H1 (cell line): ENCODE measurements at regions not wholly inside any gene's neighbourhood (a gene's known extent, or its start where the extent isn't known, plus 50 kb on each side); places are given as distances from the start of the nearest gene placed in this dataset.

ENCODE experiments used
- CTCF ChIA-PET: fragments of 300-600 bp; sonication (Branson Sonifier 250); formaldehyde crosslinking; loops from one replicate; lab custom pipeline; 2021; ENCODE audit not compliant: partially characterized antibody; lab: Charles Lee
- POLR2A ChIA-PET: fragments of 300-600 bp; sonication (Branson Sonifier 250); formaldehyde crosslinking; loops from one replicate; lab custom pipeline; 2021; ENCODE audit warnings: inconsistent platforms; ENCODE audit not compliant: partially characterized antibody; lab: Charles Lee
- DNase-seq, 2 experiments: peaks; one replicate each; pipeline versions ENCODE4 v3.0.0 to v3.0.0-alpha.2; 2010 to 2022; ENCODE audit warnings: low spot score in 2 of 2, low read depth in 1 of 2, mixed read lengths in 1 of 2
- FAIRE-seq: peaks from 2 replicates; lab custom pipeline; 2011; peaks lifted over from hg19 to GRCh38; lab: Jason Lieb, UNC
- H2AFZ ChIP-seq: 2 replicates; pipeline ENCODE4 v1.8.1; 2012; ENCODE audit warnings: low read length, inconsistent platforms
- H2AK5ac ChIP-seq: 2 replicates; pipeline ENCODE4 v1.6.1; 2013; ENCODE audit warnings: low read depth, low read length
- H2BK120ac ChIP-seq: replicated peaks from 2 replicates; pipeline ENCODE3; 2013; ENCODE audit warnings: low read depth, low read length, inconsistent platforms
- H2BK12ac ChIP-seq: 2 replicates; pipeline ENCODE4 v1.6.1; 2013; ENCODE audit warnings: low read depth, low read length
- H2BK15ac ChIP-seq: 2 replicates; pipeline ENCODE4 v1.6.1; 2013; ENCODE audit warnings: low read length
- H2BK20ac ChIP-seq: 2 replicates; pipeline ENCODE4 v1.6.1; 2013; ENCODE audit warnings: low read length
- H2BK5ac ChIP-seq: 2 replicates; pipeline ENCODE4 v1.6.1; 2013; ENCODE audit warnings: low read depth, low read length
- H3K14ac ChIP-seq: 2 replicates; pipeline ENCODE4 v1.6.1; 2013; ENCODE audit warnings: inconsistent platforms; ENCODE audit not compliant: insufficient read length
- H3K18ac ChIP-seq: 2 replicates; pipeline ENCODE4 v1.6.1; 2013; ENCODE audit warnings: low read length; ENCODE audit errors: extremely low read depth
- H3K23ac ChIP-seq: 2 replicates; pipeline ENCODE4 v1.6.1; 2013; ENCODE audit warnings: inconsistent platforms; ENCODE audit not compliant: insufficient read length
- H3K23me2 ChIP-seq: 2 replicates; pipeline ENCODE4 v1.6.1; 2013; ENCODE audit warnings: low read depth, low read length
- H3K27ac ChIP-seq: 2 replicates; pipeline ENCODE4 v1.6.1; 2011; ENCODE audit warnings: low read depth, low read length, inconsistent platforms
- H3K27me3 ChIP-seq, 4 experiments: replicated peaks in 1 of 4; 1 replicate in 1 of 4; 2 replicates in 3 of 4; pipeline versions ENCODE4 v1.6.1 to v1.8.1; 2011 to 2013; ENCODE audit warnings: low read length in 3 of 4, mild to moderate bottlenecking in 3 of 4, inconsistent platforms in 2 of 4, mixed read lengths in 2 of 4, moderate library complexity in 1 of 4; ENCODE audit not compliant: control insufficient read depth in 3 of 4, insufficient read depth in 3 of 4; ENCODE audit errors: extremely low read depth in 1 of 4
- H3K36me3 ChIP-seq, 4 experiments: 2 replicates each; pipeline versions ENCODE4 v1.6.1 to v1.8.1; 2011 to 2013; ENCODE audit warnings: mild to moderate bottlenecking in 4 of 4, low read length in 3 of 4, moderate library complexity in 2 of 4, control low read depth in 1 of 4, inconsistent platforms in 1 of 4; ENCODE audit not compliant: insufficient read depth in 4 of 4, control insufficient read depth in 2 of 4
- H3K4ac ChIP-seq: replicated peaks from 2 replicates; pipeline ENCODE3; 2013; ENCODE audit warnings: low read length, low read depth, mixed read lengths, inconsistent platforms; ENCODE audit not compliant: insufficient read length
- H3K4me1 ChIP-seq, 4 experiments: replicated peaks in 1 of 4; 1 replicate in 1 of 4; 2 replicates in 3 of 4; pipeline versions ENCODE4 v1.6.1 to v1.8.1; 2011 to 2013; ENCODE audit warnings: low read length in 3 of 4, inconsistent platforms in 2 of 4, mixed read lengths in 1 of 4; ENCODE audit not compliant: insufficient read depth in 4 of 4, control insufficient read depth in 3 of 4
- H3K4me2 ChIP-seq, 2 experiments: 2 replicates each; pipeline versions ENCODE4 v1.6.1 to v1.8.1; 2011 to 2013; ENCODE audit warnings: low read depth in 2 of 2, low read length in 2 of 2, control low read depth in 1 of 2, inconsistent platforms in 1 of 2, mild to moderate bottlenecking in 1 of 2; ENCODE audit not compliant: insufficient read depth in 1 of 2
- H3K4me3 ChIP-seq, 4 experiments: fragments of 200-600, 300-600 bp in 1 of 4; sonication (generic), shearing (Covaris generic), sonication (Bioruptor Twin) in 1 of 4; 2 replicates each; pipeline versions ENCODE4 v1.5.1 to v1.8.1; 2011 to 2016; ENCODE audit warnings: low read length in 4 of 4, low read depth in 3 of 4, control low read depth in 2 of 4, inconsistent platforms in 2 of 4, mild to moderate bottlenecking in 2 of 4, mixed read lengths in 1 of 4, moderate library complexity in 1 of 4; ENCODE audit not compliant: insufficient read depth in 2 of 4; ENCODE audit errors: extremely low read depth in 1 of 4
- H3K56ac ChIP-seq: replicated peaks from 2 replicates; pipeline ENCODE3; 2013; ENCODE audit warnings: low read depth, mild to moderate bottlenecking, mixed read lengths, low read length, inconsistent platforms; ENCODE audit not compliant: insufficient read length
- H3K79me1 ChIP-seq: 2 replicates; pipeline ENCODE4 v1.6.1; 2013; ENCODE audit warnings: low read depth, low read length, control low read depth
- H3K79me2 ChIP-seq, 2 experiments: 2 replicates each; pipeline versions ENCODE4 v1.6.1 to v1.8.1; 2012 to 2013; ENCODE audit warnings: low read length in 2 of 2, mild to moderate bottlenecking in 2 of 2, inconsistent platforms in 1 of 2; ENCODE audit not compliant: insufficient read depth in 2 of 2, control insufficient read depth in 1 of 2
- H3K9ac ChIP-seq, 4 experiments: replicated peaks in 1 of 4; 1 replicate in 1 of 4; 2 replicates in 3 of 4; pipeline versions ENCODE4 v1.6.1 to v1.8.1; 2011 to 2013; ENCODE audit warnings: low read depth in 3 of 4, low read length in 3 of 4, control low read depth in 2 of 4, mild to moderate bottlenecking in 2 of 4, moderate library complexity in 2 of 4, inconsistent platforms in 1 of 4; ENCODE audit errors: extremely low read depth in 1 of 4
- H3K9me3 ChIP-seq, 2 experiments: 2 replicates each; pipeline versions ENCODE4 v1.6.1 to v1.8.1; 2012 to 2013; ENCODE audit warnings: mild to moderate bottlenecking in 2 of 2, moderate library complexity in 2 of 2, control low read depth in 1 of 2, inconsistent platforms in 1 of 2, low read depth in 1 of 2, low read length in 1 of 2, mixed read lengths in 1 of 2; ENCODE audit not compliant: insufficient read depth in 2 of 2
- H4K20me1 ChIP-seq, 2 experiments: replicated peaks in 1 of 2; 2 replicates each; pipeline versions ENCODE3 to v1.8.1; 2011 to 2013; ENCODE audit warnings: inconsistent platforms in 2 of 2, low read length in 2 of 2, mild to moderate bottlenecking in 1 of 2; ENCODE audit not compliant: insufficient read depth in 2 of 2, control insufficient read depth in 1 of 2
- H4K5ac ChIP-seq: 2 replicates; pipeline ENCODE4 v1.6.1; 2013; ENCODE audit warnings: low read length, low read depth, mixed read lengths, inconsistent platforms; ENCODE audit not compliant: insufficient read length
- H4K8ac ChIP-seq: 2 replicates; pipeline ENCODE4 v1.8.0; 2013; ENCODE audit warnings: mild to moderate bottlenecking, moderate library complexity, low read length, inconsistent platforms; ENCODE audit not compliant: insufficient read depth; ENCODE audit errors: extremely low read depth
- H4K91ac ChIP-seq: replicated peaks from 2 replicates; pipeline ENCODE3; 2013; ENCODE audit warnings: low read length, mixed read lengths, inconsistent platforms; ENCODE audit not compliant: insufficient read length
- CEBPB ChIP-seq: IDR thresholded peaks from 2 replicates; pipeline ENCODE4 v1.6.1; 2012; ENCODE audit warnings: low read depth, low read length
- RBBP5 ChIP-seq: IDR thresholded peaks from 2 replicates; pipeline ENCODE4 v1.7.1; 2012; ENCODE audit warnings: low read depth, mild to moderate bottlenecking, inconsistent platforms, low read length, moderate library complexity, borderline replicate concordance
- WGBS, 2 experiments: shearing (Covaris generic) in 1 of 2; methylation state at CpG; one replicate each; pipeline versions ENCODE4 v1.1.6 to v1.1.7; 2013 to 2015; ENCODE audit warnings: low lambda C conversion rate in 2 of 2, mixed read lengths in 2 of 2, inconsistent platforms in 1 of 2, low coverage in 1 of 2, missing lambda C conversion rate in 1 of 2; ENCODE audit not compliant: insufficient replicate concordance in 2 of 2, insufficient coverage in 1 of 2, insufficient read length in 1 of 2; ENCODE audit errors: extremely low coverage in 1 of 2, missing lambda C conversion rate in 1 of 2; 5-methylcytosine and 5-hydroxymethylcytosine counted together

- Histone ChIP-seq H2BK5ac (no peak overlapping the region), H3K27me3 (no peaks in the 10 kb centered on the region), H3K9me3 (no peaks in the 10 kb centered on the region), H3K4ac (no peak overlapping the region), H2AFZ (0 out of 2 replicates have a peak overlapping the region, but pooled peaks have one; percentile 8), H4K91ac (no peak overlapping the region)
- POLR2A ChIA-PET = no interaction called here
- TF ChIP-seq RBBP5 = no peak
- TF ChIP-seq CEBPB = peak; percentile 71
- TF ChIP-seq, all 59 proteins: peak for 1
- H3K14ac ChIP-seq = no peak overlapping the region
- FAIRE-seq = no peak
- no peak overlapping the region for H4K5ac ChIP-seq
- no peak overlapping the region for H2BK15ac ChIP-seq
- no peaks in the 10 kb centered on the region for H3K23me2 ChIP-seq
- H3K23ac ChIP-seq = no peak overlapping the region
- H3K4me3 ChIP-seq = no peak overlapping the region
- no peaks in the 10 kb centered on the region for H3K36me3 ChIP-seq
- no peak overlapping the region for H3K27ac ChIP-seq
- no peaks in the 10 kb centered on the region for H3K79me1 ChIP-seq
- H3K4me1 ChIP-seq = no peaks in the 10 kb centered on the region
- no peak overlapping the region for H2BK20ac ChIP-seq
- H3K9ac ChIP-seq = no peak overlapping the region
- no peak overlapping the region for H2BK120ac ChIP-seq
- CTCF ChIA-PET = interaction anchor here (0.6 to 3.9 kb wide), 4 partner anchors 9 to 192 kb away, joined by 3 to 21 read pairs (median 6); no protein-coding TSS in a partner anchor
- no peak for DNase-seq
- H3K79me2 ChIP-seq = no peaks in the 10 kb centered on the region
- H4K20me1 ChIP-seq = no peaks in the 10 kb centered on the region
- no peak overlapping the region for H3K18ac ChIP-seq
- H2BK12ac ChIP-seq = no peak overlapping the region
- H2AK5ac ChIP-seq = no peak overlapping the region
- H3K4me2 ChIP-seq = no peak overlapping the region
- H3K56ac ChIP-seq = no peak overlapping the region
- no peak overlapping the region for H4K8ac ChIP-seq
- 87% methylated on average over 6 of the region's 6 CpGs; no CpG with 5 or more reads in 1 of the 2 experiments for WGBS, 2 experiments
Observed at GRCh38 chr21:15543473-15543872, 186.3 kb upstream of the USP25 start.
